Mesothelial cell of epicardium (in vitro differentiated cells): ENCODE measurements at regions not wholly inside any gene's neighbourhood (a gene's known extent, or its start where the extent isn't known, plus 50 kb on each side); places are given as distances from the start of the nearest gene placed in this dataset.

Experiments
- DNase-seq, 2 experiments: peaks; one replicate each; pipeline ENCODE4 v3.0.0; 2021; ENCODE audit warnings: low spot score in 2 of 2; ENCODE audit not compliant: unreplicated experiment in 2 of 2
- H3K27ac Mint-ChIP-seq: 2 replicates; pipeline ENCODE4 v1.8.0; 2021; ENCODE audit warnings: mixed read lengths
- H3K27me3 Mint-ChIP-seq: 2 replicates; pipeline ENCODE4 v1.8.0; 2021; ENCODE audit warnings: low read depth, mixed read lengths
- H3K36me3 Mint-ChIP-seq: 2 replicates; pipeline ENCODE4 v1.8.0; 2021; ENCODE audit warnings: mixed read lengths
- H3K4me1 Mint-ChIP-seq: 2 replicates; pipeline ENCODE4 v1.8.0; 2021; ENCODE audit warnings: mixed read lengths
- H3K4me3 Mint-ChIP-seq: 2 replicates; pipeline ENCODE4 v1.8.0; 2021; ENCODE audit warnings: mild to moderate bottlenecking, moderate library complexity, mixed read lengths
- H3K9me3 Mint-ChIP-seq: 2 replicates; pipeline ENCODE4 v1.8.0; 2021; ENCODE audit warnings: mixed read lengths
- TF ChIP-seq, protein P1 (sequence below): fragments of 200-600 bp; sonication (generic); IDR thresholded peaks from one replicate; pipeline ENCODE4 v1.5.0; 2021; ENCODE audit warnings: antibody characterized with exemption; ENCODE audit not compliant: unreplicated experiment

DNA sequence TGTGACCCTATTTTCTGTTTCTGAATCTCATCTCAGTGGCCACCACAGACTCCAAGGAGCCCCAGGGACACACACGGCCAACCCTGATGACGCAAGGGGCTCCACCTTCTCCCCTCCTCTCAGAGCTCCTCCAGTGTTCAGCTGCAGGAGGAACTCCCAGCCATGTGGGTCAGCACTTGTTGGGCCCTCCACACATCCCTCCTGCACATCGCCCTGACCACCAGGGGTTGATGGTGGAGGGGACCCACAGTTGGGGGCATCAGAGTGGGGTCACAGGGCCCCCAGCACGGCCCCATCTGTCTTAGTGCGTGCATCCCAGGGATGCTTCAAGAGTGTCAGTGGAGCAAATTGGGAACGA, 499.6 kb downstream of the BRD1 start:
- no peak for DNase-seq
- TF ChIP-seq, protein P1, sequence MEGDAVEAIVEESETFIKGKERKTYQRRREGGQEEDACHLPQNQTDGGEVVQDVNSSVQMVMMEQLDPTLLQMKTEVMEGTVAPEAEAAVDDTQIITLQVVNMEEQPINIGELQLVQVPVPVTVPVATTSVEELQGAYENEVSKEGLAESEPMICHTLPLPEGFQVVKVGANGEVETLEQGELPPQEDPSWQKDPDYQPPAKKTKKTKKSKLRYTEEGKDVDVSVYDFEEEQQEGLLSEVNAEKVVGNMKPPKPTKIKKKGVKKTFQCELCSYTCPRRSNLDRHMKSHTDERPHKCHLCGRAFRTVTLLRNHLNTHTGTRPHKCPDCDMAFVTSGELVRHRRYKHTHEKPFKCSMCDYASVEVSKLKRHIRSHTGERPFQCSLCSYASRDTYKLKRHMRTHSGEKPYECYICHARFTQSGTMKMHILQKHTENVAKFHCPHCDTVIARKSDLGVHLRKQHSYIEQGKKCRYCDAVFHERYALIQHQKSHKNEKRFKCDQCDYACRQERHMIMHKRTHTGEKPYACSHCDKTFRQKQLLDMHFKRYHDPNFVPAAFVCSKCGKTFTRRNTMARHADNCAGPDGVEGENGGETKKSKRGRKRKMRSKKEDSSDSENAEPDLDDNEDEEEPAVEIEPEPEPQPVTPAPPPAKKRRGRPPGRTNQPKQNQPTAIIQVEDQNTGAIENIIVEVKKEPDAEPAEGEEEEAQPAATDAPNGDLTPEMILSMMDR, result no peak
- Mint-ChIP-seq H3K27ac (no peak overlapping the region), H3K9me3 (peaks cover 7% of the 10 kb centered on the region), H3K27me3 (peaks cover 25% of the 10 kb centered on the region), H3K4me3 (no peak overlapping the region), H3K4me1 (no peaks in the 10 kb centered on the region), H3K36me3 (no peaks in the 10 kb centered on the region)

DNA sequence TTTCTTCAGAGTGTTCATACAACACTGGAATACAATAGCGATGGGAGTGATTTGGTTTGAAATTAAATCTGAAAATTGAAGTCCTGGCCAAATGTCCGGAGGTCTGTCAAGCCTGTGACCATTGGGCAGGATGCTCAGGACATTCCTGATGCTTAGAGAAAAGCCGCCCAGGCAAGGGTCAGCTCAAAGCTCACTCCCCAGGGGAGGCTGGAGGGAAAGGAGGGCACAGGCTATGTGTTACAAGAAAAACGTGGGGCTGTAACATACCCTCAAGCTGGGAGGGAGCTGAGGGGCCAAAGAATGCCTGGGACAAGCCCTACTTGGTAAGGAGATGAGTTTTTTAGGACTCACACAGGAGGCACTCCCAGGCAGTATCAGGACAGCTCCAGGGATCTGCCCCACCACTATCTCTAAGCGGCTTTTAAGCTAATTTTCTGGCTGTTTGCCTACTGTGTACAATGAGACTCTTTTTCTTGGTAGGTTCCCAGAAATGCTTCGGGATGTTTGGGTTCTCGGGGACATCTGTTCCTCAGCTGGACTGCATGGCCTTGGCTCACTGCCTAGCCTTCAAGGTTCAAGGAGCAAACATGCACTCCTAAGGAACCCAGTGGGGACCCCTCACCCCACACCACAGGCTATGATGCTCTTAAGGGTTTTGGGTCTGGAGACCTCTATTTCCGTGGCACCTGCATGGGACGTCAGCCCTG, 500.1 kb downstream of the BRD1 start:
- no peaks in the 10 kb centered on the region for H3K4me1 Mint-ChIP-seq
- no peaks in the 10 kb centered on the region for H3K36me3 Mint-ChIP-seq
- no peak overlapping the region for H3K4me3 Mint-ChIP-seq
- H3K27me3 Mint-ChIP-seq, result peaks cover 24% of the 10 kb centered on the region
- H3K27ac Mint-ChIP-seq, result no peak overlapping the region
- H3K9me3 Mint-ChIP-seq, result peaks cover 7% of the 10 kb centered on the region
- TF ChIP-seq, protein P1, result no peak
- peak in 1 of 2 experiments; percentile 5 for DNase-seq

- DNase-seq, result peak in 1 of 2 experiments; percentile 6
- Mint-ChIP-seq H3K4me1 (no peaks in the 10 kb centered on the region), H3K36me3 (no peaks in the 10 kb centered on the region), H3K27me3 (peaks cover 32% of the 10 kb centered on the region), H3K9me3 (peaks cover 7% of the 10 kb centered on the region), H3K4me3 (no peak overlapping the region), H3K27ac (no peak overlapping the region)
- TF ChIP-seq, protein P1, result no peak
These were observed 501.1 kb downstream of the BRD1 start for GRCh38 chr22:49326558-49326957.

DNA sequence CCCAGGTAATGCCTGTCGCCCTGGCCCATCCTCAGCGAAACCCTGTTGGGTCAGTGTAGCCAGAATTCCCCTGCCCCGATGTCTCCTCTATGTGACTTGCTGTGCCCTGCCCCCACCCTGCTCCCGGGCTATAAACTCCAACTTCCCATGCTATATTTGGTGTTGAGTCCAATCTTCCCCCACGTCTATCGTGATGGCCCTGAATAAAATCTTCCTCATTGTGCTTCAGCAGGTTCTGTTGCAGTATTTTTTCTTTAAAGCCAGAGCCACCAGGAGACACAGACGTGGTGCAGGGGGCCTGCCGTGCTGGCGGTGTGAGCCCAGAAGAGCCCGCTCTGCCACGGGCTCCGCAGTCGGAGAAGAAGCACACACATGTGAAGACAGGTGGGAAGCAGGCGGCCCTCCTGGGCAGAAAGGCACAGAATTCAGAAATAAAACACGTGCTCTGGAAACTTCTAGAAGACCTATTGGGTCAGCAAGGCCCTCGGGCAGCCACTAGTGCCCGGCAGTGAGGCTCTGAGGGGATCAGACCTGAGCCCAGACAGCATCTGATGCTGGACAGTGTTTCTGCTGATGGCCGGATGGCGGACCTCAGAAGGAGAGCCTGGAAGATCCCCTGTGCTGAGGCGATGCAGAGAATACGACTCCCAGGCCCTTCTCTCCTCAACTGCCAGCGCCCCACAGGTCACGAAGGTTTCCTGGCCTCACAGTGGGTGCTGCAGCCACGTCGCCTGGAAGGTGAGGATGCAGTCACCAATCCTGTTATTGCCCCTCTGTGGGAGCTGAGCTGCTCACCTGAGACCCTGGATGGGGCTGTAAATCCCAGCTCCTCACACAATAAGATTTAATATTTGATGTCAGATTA, 501.9 kb downstream of the BRD1 start:
- TF ChIP-seq, protein P1, result no peak
- Mint-ChIP-seq H3K4me1 (no peaks in the 10 kb centered on the region), H3K9me3 (peaks cover 7% of the 10 kb centered on the region), H3K4me3 (no peak overlapping the region), H3K27me3 (peaks cover 34% of the 10 kb centered on the region), H3K27ac (no peak overlapping the region), H3K36me3 (no peaks in the 10 kb centered on the region)
- DNase-seq, result peak in 1 of 2 experiments; percentile 26

- Mint-ChIP-seq H3K27ac (no peak overlapping the region), H3K27me3 (peaks cover 40% of the 10 kb centered on the region), H3K9me3 (peaks cover 7% of the 10 kb centered on the region), H3K4me1 (no peaks in the 10 kb centered on the region), H3K36me3 (no peaks in the 10 kb centered on the region), H3K4me3 (no peak overlapping the region)
- TF ChIP-seq, protein P1, result no peak
- peak in 1 of 2 experiments; percentile 29 for DNase-seq
These were observed 502.9 kb downstream of the BRD1 start for GRCh38 chr22:49324527-49325491.
